WTC11 (cell line): ENCODE measurements at regions not wholly inside any gene's neighbourhood (a gene's known extent, or its start where the extent isn't known, plus 50 kb on each side); places are given as distances from the start of the nearest gene placed in this dataset.

Experiments used
- ATAC-seq: fragments of 200-7000 bp; cut with Tn5 transposase; 2 replicates; pipeline ENCODE4 v1.10.0; 2021; ENCODE audit warnings: mild to moderate bottlenecking, moderate library complexity
- CTCF ChIA-PET: fragments of 300-600 bp; sonication (Branson Sonifier 250); formaldehyde crosslinking; loops from one replicate; lab custom pipeline; 2021; ENCODE audit warnings: antibody characterized with exemption; lab: Charles Lee
- POLR2A ChIA-PET: fragments of 350-600 bp; sonication (Branson Sonifier 250); formaldehyde crosslinking; loops from one replicate; lab custom pipeline; 2021; ENCODE audit warnings: antibody characterized with exemption; lab: Charles Lee
- DNase-seq: peaks from one replicate; pipeline ENCODE4 v3.0.0; 2021; ENCODE audit warnings: low spot score
- H3K27ac Mint-ChIP-seq: 2 replicates; pipeline ENCODE4 v1.8.0; 2021; ENCODE audit warnings: mixed read lengths
- H3K27me3 Mint-ChIP-seq: 2 replicates; pipeline ENCODE4 v1.8.0; 2021; ENCODE audit warnings: low read depth, mild to moderate bottlenecking, moderate library complexity, mixed read lengths
- H3K36me3 Mint-ChIP-seq: 2 replicates; pipeline ENCODE4 v1.8.0; 2021; ENCODE audit warnings: mixed read lengths
- H3K4me1 Mint-ChIP-seq: 2 replicates; pipeline ENCODE4 v1.8.0; 2022; ENCODE audit warnings: mixed read lengths
- H3K4me3 Mint-ChIP-seq: 2 replicates; pipeline ENCODE4 v1.8.0; 2021; ENCODE audit warnings: mild to moderate bottlenecking, moderate library complexity, mixed read lengths
- H3K9me3 Mint-ChIP-seq: 2 replicates; pipeline ENCODE4 v1.8.0; 2021; ENCODE audit warnings: mixed read lengths
- ELF4 ChIP-seq: sonication (generic); formaldehyde crosslinking; IDR thresholded peaks from 2 replicates; pipeline ENCODE4 v1.8.1; 2022; ENCODE audit warnings: low read depth, mild to moderate bottlenecking, moderate library complexity, missing genetic modification reagents
- EMX1 ChIP-seq: fragments of 250-450 bp; sonication (Bioruptor Pico); IDR thresholded peaks from 2 replicates; pipeline ENCODE4 v1.8.0; 2021; ENCODE audit warnings: mild to moderate bottlenecking
- FOXJ3 ChIP-seq: sonication (generic); formaldehyde crosslinking; IDR thresholded peaks from 2 replicates; pipeline ENCODE4 v1.9.0; 2021; ENCODE audit warnings: missing genetic modification reagents, mild to moderate bottlenecking, borderline replicate concordance
- GRHL2 ChIP-seq: fragments of 250-450 bp; sonication (Bioruptor Pico); IDR thresholded peaks from 2 replicates; pipeline ENCODE4 v1.8.0; 2022; ENCODE audit warnings: mild to moderate bottlenecking, moderate library complexity; ENCODE audit not compliant: insufficient replicate concordance, severe bottlenecking
- GTF2I ChIP-seq: fragments of 250-450 bp; sonication (Bioruptor Pico); conservative IDR thresholded peaks from 2 replicates; pipeline ENCODE4 v1.4.0; 2021; ENCODE audit warnings: mild to moderate bottlenecking
- HMGA2 ChIP-seq: fragments of 250-450 bp; sonication (Bioruptor Pico); IDR thresholded peaks from 2 replicates; pipeline ENCODE4 v1.4.0; 2021; ENCODE audit warnings: mild to moderate bottlenecking, moderate library complexity
- MYBL2 ChIP-seq: sonication (generic); formaldehyde crosslinking; IDR thresholded peaks from 2 replicates; pipeline ENCODE4 v1.8.1; 2023; ENCODE audit warnings: mild to moderate bottlenecking, moderate library complexity, missing genetic modification reagents
- PRRX2 ChIP-seq: fragments of 250-450 bp; sonication (Bioruptor Pico); IDR thresholded peaks from 2 replicates; pipeline ENCODE4 v1.8.0; 2021; ENCODE audit warnings: mild to moderate bottlenecking
- SMAD3 ChIP-seq: sonication (generic); formaldehyde crosslinking; IDR thresholded peaks from 2 replicates; pipeline ENCODE4 v1.8.0; 2022; ENCODE audit warnings: missing genetic modification reagents, mild to moderate bottlenecking, borderline replicate concordance
- SP1 ChIP-seq: sonication (generic); formaldehyde crosslinking; conservative IDR thresholded peaks from 2 replicates; pipeline ENCODE4 v1.8.1; 2022; ENCODE audit warnings: missing genetic modification reagents
- ZNF263 ChIP-seq: sonication (generic); formaldehyde crosslinking; IDR thresholded peaks from 2 replicates; pipeline ENCODE4 v1.8.1; 2022; ENCODE audit warnings: low read depth, mild to moderate bottlenecking, moderate library complexity, missing genetic modification reagents
- ZNF317 ChIP-seq: sonication (generic); formaldehyde crosslinking; IDR thresholded peaks from 2 replicates; pipeline ENCODE4 v1.8.1; 2023; ENCODE audit warnings: low read depth, mild to moderate bottlenecking, moderate library complexity, missing genetic modification reagents, borderline replicate concordance
- ZNF671 ChIP-seq: fragments of 250-450 bp; sonication (Bioruptor Pico); IDR thresholded peaks from 2 replicates; pipeline ENCODE4 v1.8.0; 2021; ENCODE audit warnings: mild to moderate bottlenecking
- TF ChIP-seq, protein P1 (sequence below): sonication (generic); formaldehyde crosslinking; IDR thresholded peaks from 2 replicates; pipeline ENCODE4 v1.8.0; 2022; ENCODE audit warnings: mild to moderate bottlenecking, missing genetic modification reagents
- TF ChIP-seq, protein P2 (sequence below): sonication (generic); formaldehyde crosslinking; IDR thresholded peaks from 2 replicates; pipeline ENCODE4 v1.8.1; 2022; ENCODE audit warnings: missing genetic modification reagents, borderline replicate concordance
- TF ChIP-seq, protein P3 (sequence below): sonication (generic); formaldehyde crosslinking; conservative IDR thresholded peaks from 2 replicates; pipeline ENCODE4 v1.8.1; 2023; ENCODE audit warnings: mild to moderate bottlenecking, low read depth, missing genetic modification reagents, moderate library complexity
- TF ChIP-seq, protein P4 (sequence below): sonication (generic); formaldehyde crosslinking; IDR thresholded peaks from 2 replicates; pipeline ENCODE4 v1.8.0; 2023; ENCODE audit warnings: mild to moderate bottlenecking, missing genetic modification reagents
- TF ChIP-seq, protein P5 (sequence below): sonication (generic); formaldehyde crosslinking; IDR thresholded peaks from 2 replicates; pipeline ENCODE4 v1.8.1; 2022; ENCODE audit warnings: mild to moderate bottlenecking, missing genetic modification reagents, moderate library complexity, borderline replicate concordance
- TF ChIP-seq, protein P6 (sequence below): sonication (generic); formaldehyde crosslinking; IDR thresholded peaks from 2 replicates; pipeline ENCODE4 v1.8.1; 2023; ENCODE audit warnings: mild to moderate bottlenecking, missing genetic modification reagents
- TF ChIP-seq, protein P7 (sequence below): sonication (generic); formaldehyde crosslinking; IDR thresholded peaks from 2 replicates; pipeline ENCODE4 v1.8.0; 2023; ENCODE audit warnings: missing genetic modification reagents
- TF ChIP-seq, protein P8 (sequence below): sonication (generic); formaldehyde crosslinking; IDR thresholded peaks from 2 replicates; pipeline ENCODE4 v1.8.1; 2023; ENCODE audit warnings: mild to moderate bottlenecking, missing genetic modification reagents, moderate library complexity

DNA sequence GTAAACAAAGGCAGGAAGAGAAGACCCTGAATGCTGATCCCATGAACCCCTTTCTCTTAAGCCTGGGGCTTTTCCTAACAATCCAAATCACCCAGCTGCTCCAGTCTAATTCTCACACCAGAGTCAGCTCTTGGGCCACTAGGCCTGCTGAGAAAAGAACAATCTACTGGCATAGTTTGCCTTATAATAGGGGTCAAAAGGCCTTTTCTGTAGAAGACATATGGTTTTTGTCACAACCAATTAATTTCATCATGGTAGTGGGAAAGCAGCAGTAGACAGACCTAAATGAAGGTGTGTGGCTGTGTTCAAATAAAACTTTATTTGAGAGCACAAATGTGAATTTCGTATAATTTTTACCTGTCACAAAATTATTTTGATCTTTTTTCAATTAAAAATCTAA is 994.7 kb upstream of the EPHA7 start (continued):
- TF ChIP-seq, protein P1, sequence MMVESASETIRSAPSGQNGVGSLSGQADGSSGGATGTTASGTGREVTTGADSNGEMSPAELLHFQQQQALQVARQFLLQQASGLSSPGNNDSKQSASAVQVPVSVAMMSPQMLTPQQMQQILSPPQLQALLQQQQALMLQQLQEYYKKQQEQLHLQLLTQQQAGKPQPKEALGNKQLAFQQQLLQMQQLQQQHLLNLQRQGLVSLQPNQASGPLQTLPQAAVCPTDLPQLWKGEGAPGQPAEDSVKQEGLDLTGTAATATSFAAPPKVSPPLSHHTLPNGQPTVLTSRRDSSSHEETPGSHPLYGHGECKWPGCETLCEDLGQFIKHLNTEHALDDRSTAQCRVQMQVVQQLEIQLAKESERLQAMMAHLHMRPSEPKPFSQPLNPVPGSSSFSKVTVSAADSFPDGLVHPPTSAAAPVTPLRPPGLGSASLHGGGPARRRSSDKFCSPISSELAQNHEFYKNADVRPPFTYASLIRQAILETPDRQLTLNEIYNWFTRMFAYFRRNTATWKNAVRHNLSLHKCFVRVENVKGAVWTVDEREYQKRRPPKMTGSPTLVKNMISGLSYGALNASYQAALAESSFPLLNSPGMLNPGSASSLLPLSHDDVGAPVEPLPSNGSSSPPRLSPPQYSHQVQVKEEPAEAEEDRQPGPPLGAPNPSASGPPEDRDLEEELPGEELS = no peak
- TF ChIP-seq, protein P2, sequence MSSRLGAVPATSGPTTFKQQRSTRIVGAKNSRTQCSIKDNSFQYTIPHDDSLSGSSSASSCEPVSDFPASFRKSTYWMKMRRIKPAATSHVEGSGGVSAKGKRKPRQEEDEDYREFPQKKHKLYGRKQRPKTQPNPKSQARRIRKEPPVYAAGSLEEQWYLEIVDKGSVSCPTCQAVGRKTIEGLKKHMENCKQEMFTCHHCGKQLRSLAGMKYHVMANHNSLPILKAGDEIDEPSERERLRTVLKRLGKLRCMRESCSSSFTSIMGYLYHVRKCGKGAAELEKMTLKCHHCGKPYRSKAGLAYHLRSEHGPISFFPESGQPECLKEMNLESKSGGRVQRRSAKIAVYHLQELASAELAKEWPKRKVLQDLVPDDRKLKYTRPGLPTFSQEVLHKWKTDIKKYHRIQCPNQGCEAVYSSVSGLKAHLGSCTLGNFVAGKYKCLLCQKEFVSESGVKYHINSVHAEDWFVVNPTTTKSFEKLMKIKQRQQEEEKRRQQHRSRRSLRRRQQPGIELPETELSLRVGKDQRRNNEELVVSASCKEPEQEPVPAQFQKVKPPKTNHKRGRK (CRISPR knock-in tag) = no peak
- TF ChIP-seq FOXJ3 (CRISPR knock-in tag) (no peak), ZNF317 (CRISPR knock-in tag) (no peak), MYBL2 (CRISPR knock-in tag) (no peak)
- TF ChIP-seq, protein P3, sequence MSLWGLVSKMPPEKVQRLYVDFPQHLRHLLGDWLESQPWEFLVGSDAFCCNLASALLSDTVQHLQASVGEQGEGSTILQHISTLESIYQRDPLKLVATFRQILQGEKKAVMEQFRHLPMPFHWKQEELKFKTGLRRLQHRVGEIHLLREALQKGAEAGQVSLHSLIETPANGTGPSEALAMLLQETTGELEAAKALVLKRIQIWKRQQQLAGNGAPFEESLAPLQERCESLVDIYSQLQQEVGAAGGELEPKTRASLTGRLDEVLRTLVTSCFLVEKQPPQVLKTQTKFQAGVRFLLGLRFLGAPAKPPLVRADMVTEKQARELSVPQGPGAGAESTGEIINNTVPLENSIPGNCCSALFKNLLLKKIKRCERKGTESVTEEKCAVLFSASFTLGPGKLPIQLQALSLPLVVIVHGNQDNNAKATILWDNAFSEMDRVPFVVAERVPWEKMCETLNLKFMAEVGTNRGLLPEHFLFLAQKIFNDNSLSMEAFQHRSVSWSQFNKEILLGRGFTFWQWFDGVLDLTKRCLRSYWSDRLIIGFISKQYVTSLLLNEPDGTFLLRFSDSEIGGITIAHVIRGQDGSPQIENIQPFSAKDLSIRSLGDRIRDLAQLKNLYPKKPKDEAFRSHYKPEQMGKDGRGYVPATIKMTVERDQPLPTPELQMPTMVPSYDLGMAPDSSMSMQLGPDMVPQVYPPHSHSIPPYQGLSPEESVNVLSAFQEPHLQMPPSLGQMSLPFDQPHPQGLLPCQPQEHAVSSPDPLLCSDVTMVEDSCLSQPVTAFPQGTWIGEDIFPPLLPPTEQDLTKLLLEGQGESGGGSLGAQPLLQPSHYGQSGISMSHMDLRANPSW (CRISPR knock-in tag) = no peak
- TF ChIP-seq, all 79 proteins: peak for 0

DNA sequence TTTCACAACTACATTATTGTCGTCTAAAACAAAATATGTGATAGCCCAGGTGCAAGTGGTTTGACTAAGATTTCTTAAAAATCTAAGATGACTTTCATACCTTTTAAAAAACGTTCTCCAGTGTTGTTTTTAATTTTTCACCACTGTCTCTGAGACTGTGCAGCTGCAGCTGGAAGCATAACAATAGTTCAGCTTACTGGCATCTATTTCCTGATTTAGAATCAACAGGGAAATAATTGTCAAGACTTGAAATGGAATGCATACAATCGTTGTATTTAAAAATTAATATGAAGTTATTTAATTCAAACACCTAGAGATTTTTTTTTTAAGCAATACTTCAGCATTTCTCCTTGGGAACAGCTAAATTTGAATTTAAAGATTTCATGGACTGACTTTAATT is 982.0 kb upstream of the EPHA7 start:
- POLR2A ChIA-PET = no interaction called here

DNA sequence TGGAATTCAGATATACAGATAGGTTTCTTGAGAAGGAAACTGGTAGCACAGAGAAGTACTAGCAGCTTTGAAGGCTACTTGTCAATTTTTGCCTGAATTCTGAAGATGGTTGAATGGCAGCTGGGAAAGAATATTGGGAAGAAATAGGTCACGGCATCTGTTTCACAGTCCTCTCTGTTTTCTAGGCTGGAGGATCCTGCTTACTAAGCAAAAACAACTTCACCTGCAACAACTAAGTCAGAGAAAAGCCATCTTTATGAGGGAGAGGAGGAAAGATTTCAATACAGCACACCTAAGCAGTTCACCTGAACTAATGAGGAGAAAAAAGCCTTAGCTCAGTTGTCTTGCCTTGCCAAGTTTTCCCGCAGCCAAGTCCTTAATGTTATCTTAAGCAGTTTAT is 975.5 kb upstream of the EPHA7 start:
- no peak for ATAC-seq
- H3K27ac Mint-ChIP-seq = no peak overlapping the region
- no peaks in the 10 kb centered on the region for H3K4me1 Mint-ChIP-seq
- H3K36me3 Mint-ChIP-seq = no peaks in the 10 kb centered on the region
- no peaks in the 10 kb centered on the region for H3K27me3 Mint-ChIP-seq
- no peak overlapping the region for H3K4me3 Mint-ChIP-seq
- ChIA-PET POLR2A (no interaction called here), CTCF (no interaction called here)
- no peak for DNase-seq
- TF ChIP-seq, protein P4, sequence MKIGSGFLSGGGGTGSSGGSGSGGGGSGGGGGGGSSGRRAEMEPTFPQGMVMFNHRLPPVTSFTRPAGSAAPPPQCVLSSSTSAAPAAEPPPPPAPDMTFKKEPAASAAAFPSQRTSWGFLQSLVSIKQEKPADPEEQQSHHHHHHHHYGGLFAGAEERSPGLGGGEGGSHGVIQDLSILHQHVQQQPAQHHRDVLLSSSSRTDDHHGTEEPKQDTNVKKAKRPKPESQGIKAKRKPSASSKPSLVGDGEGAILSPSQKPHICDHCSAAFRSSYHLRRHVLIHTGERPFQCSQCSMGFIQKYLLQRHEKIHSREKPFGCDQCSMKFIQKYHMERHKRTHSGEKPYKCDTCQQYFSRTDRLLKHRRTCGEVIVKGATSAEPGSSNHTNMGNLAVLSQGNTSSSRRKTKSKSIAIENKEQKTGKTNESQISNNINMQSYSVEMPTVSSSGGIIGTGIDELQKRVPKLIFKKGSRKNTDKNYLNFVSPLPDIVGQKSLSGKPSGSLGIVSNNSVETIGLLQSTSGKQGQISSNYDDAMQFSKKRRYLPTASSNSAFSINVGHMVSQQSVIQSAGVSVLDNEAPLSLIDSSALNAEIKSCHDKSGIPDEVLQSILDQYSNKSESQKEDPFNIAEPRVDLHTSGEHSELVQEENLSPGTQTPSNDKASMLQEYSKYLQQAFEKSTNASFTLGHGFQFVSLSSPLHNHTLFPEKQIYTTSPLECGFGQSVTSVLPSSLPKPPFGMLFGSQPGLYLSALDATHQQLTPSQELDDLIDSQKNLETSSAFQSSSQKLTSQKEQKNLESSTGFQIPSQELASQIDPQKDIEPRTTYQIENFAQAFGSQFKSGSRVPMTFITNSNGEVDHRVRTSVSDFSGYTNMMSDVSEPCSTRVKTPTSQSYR (CRISPR knock-in tag) = no peak
- TF ChIP-seq GTF2I (CRISPR knock-in tag) (no peak), GRHL2 (CRISPR knock-in tag) (no peak), SP1 (CRISPR knock-in tag) (no peak), ZNF263 (CRISPR knock-in tag) (no peak), ELF4 (CRISPR knock-in tag) (no peak), ZNF671 (CRISPR knock-in tag) (no peak), EMX1 (CRISPR knock-in tag) (no peak)
- TF ChIP-seq, protein P5, sequence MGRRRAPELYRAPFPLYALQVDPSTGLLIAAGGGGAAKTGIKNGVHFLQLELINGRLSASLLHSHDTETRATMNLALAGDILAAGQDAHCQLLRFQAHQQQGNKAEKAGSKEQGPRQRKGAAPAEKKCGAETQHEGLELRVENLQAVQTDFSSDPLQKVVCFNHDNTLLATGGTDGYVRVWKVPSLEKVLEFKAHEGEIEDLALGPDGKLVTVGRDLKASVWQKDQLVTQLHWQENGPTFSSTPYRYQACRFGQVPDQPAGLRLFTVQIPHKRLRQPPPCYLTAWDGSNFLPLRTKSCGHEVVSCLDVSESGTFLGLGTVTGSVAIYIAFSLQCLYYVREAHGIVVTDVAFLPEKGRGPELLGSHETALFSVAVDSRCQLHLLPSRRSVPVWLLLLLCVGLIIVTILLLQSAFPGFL (CRISPR knock-in tag) = no peak
- TF ChIP-seq, all 79 proteins: peak for 0
- H3K9me3 Mint-ChIP-seq = no peaks in the 10 kb centered on the region

More for the DNA sequence above, 982.0 kb upstream of the EPHA7 start:
- Mint-ChIP-seq H3K4me3 (no peak overlapping the region), H3K9me3 (no peaks in the 10 kb centered on the region), H3K27ac (no peak overlapping the region), H3K27me3 (no peaks in the 10 kb centered on the region), H3K36me3 (no peaks in the 10 kb centered on the region), H3K4me1 (peaks cover 6% of the 10 kb centered on the region)
- CTCF ChIA-PET = no interaction called here
- DNase-seq (no peak), ATAC-seq (no peak)
- TF ChIP-seq, protein P6, sequence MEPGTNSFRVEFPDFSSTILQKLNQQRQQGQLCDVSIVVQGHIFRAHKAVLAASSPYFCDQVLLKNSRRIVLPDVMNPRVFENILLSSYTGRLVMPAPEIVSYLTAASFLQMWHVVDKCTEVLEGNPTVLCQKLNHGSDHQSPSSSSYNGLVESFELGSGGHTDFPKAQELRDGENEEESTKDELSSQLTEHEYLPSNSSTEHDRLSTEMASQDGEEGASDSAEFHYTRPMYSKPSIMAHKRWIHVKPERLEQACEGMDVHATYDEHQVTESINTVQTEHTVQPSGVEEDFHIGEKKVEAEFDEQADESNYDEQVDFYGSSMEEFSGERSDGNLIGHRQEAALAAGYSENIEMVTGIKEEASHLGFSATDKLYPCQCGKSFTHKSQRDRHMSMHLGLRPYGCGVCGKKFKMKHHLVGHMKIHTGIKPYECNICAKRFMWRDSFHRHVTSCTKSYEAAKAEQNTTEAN = no peak
- no peak for TF ChIP-seq SMAD3 (CRISPR knock-in tag)
- TF ChIP-seq, protein P7, sequence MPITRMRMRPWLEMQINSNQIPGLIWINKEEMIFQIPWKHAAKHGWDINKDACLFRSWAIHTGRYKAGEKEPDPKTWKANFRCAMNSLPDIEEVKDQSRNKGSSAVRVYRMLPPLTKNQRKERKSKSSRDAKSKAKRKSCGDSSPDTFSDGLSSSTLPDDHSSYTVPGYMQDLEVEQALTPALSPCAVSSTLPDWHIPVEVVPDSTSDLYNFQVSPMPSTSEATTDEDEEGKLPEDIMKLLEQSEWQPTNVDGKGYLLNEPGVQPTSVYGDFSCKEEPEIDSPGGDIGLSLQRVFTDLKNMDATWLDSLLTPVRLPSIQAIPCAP (CRISPR knock-in tag) = no peak
- TF ChIP-seq HMGA2 = no peak
- TF ChIP-seq, protein P8, sequence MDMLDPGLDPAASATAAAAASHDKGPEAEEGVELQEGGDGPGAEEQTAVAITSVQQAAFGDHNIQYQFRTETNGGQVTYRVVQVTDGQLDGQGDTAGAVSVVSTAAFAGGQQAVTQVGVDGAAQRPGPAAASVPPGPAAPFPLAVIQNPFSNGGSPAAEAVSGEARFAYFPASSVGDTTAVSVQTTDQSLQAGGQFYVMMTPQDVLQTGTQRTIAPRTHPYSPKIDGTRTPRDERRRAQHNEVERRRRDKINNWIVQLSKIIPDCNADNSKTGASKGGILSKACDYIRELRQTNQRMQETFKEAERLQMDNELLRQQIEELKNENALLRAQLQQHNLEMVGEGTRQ (CRISPR knock-in tag) = no peak
- TF ChIP-seq PRRX2 (CRISPR knock-in tag) = no peak
